ENCODE measurements at regions not wholly inside any gene's neighbourhood (a gene's known extent, or its start where the extent isn't known, plus 50 kb on each side); places are given as distances from the start of the nearest gene placed in this dataset.
A peak's percentile ranks its signal among the peaks of the same experiment; 100 is the strongest.

GRCh38 chr17:12545877-12546513 is 119.7 kb upstream of the MYOCD start:
- no peak overlapping the region for H3K4me3 ChIP-seq (replicated peaks; ENCODE audit: low read depth, low read length)
- peak; percentile 65 for DNase-seq (ENCODE audit: low read depth)
- TF ChIP-seq CTCF (IDR thresholded peaks at IDR 0.05; ENCODE audit: low read length, missing control alignments): peak; percentile 93

DNA sequence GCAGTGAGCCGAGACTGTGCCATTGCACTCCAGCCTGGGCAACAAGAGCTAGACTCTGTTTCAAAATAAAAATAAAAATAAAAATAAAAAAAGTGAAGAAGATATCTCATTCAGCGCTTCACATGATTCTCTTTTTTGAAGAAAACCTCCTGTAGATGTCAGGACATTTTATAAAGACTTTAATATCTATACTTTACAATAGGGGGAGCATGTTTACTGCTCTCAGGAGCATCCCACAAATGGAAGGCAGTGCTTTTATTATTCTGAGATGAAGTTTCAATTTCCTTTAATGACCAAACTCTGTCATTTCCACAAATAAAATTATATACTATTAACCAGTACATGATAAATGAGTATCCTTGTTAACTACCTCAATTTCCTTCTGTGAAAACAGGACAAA is 118.7 kb upstream of the MYOCD start:
- no peak for TF ChIP-seq CTCF (IDR thresholded peaks at IDR 0.05; ENCODE audit: low read length, missing control alignments)
- no peak for DNase-seq (ENCODE audit: low read depth)

DNA sequence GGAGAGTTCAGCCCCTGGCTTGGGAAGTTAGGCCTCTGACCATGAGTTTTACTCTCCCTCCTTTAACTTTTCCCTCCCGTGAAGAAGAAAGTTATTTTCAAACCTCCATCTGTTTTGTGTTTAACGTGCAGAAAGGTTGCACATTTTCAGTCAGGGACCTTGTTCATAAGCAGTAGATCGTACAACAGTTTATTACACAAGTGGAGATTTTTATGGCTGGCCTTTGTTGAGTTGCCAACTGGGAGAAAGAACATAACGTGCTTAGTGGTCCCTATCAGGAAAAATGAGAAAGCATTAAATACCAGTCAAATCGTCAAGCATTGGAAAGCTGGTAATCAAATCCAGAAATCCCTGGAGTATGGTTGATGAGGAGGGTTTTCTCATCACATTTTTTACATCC is 117.9 kb upstream of the MYOCD start:
- DNase-seq (ENCODE audit: low read depth): no peak
- TF ChIP-seq CTCF (IDR thresholded peaks at IDR 0.05; ENCODE audit: low read length, missing control alignments): no peak
- no peak overlapping the region for H3K4me3 ChIP-seq (replicated peaks; ENCODE audit: low read depth, low read length)

More for the DNA sequence above, 118.7 kb upstream of the MYOCD start:
- no peak overlapping the region for H3K4me3 ChIP-seq (replicated peaks; ENCODE audit: low read depth, low read length)

- TF ChIP-seq CTCF (IDR thresholded peaks at IDR 0.05; ENCODE audit: low read length, missing control alignments): no peak
- no peak for DNase-seq (ENCODE audit: low read depth)
- no peak overlapping the region for H3K4me3 ChIP-seq (replicated peaks; ENCODE audit: low read depth, low read length)
These were observed 117.1 kb upstream of the MYOCD start for GRCh38 chr17:12548558-12548957.

- no peak overlapping the region for H3K4me3 ChIP-seq (replicated peaks; ENCODE audit: low read depth, low read length)
- peak; percentile 20 for DNase-seq (ENCODE audit: low read depth)
- TF ChIP-seq CTCF (IDR thresholded peaks at IDR 0.05; ENCODE audit: low read length, missing control alignments): no peak
These were observed 116.1 kb upstream of the MYOCD start for GRCh38 chr17:12549499-12550041.

GRCh38 chr17:12553625-12554024 is 112.1 kb upstream of the MYOCD start:
- DNase-seq (ENCODE audit: low read depth): no peak
- TF ChIP-seq CTCF (IDR thresholded peaks at IDR 0.05; ENCODE audit: low read length, missing control alignments): no peak
- no peak overlapping the region for H3K4me3 ChIP-seq (replicated peaks; ENCODE audit: low read depth, low read length)

DNA sequence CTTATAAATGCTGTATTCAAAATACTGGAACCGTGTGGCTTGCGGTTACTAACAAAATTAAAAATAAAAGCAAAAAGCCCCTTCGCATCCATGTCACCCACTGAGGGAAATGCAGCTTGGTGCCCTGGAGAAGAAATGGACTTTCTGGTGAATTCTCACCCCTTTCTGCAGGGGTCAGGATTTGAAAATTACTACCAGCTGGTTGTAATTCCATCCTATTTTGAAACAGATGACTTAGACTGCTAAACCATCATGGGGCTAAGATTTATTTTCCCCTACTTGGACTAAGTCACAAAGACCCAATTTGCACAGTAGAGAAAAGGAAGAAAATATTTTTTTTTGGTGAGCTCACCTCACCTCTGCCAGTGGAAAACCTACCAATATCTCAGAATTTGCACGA is 111.4 kb upstream of the MYOCD start:
- H3K4me3 ChIP-seq (replicated peaks; ENCODE audit: low read depth, low read length): no peak overlapping the region
- no peak for TF ChIP-seq CTCF (IDR thresholded peaks at IDR 0.05; ENCODE audit: low read length, missing control alignments)
- no peak for DNase-seq (ENCODE audit: low read depth)

All from fibroblast of pulmonary artery (primary cell).